GM18858 (cell line): ENCODE measurements at regions not wholly inside any gene's neighbourhood (a gene's known extent, or its start where the extent isn't known, plus 50 kb on each side); places are given as distances from the start of the nearest gene placed in this dataset.
"Not testable (repeated sequence)": the region's sequence is repeated elsewhere in the genome, so short reads cannot be mapped to it uniquely, and the experiment has no call there.

ENCODE experiments used
- ATAC-seq: cut with Tn5 transposase; IDR thresholded peaks from one replicate; pipeline ENCODE4 v1.9.1; 2021; ENCODE audit not compliant: unreplicated experiment

GRCh38 chr12:127829281-127830064 is 437.5 kb upstream of the TMEM132C start:
- ATAC-seq: no peak

GRCh38 chr12:127830065-127830460 is 436.9 kb upstream of the TMEM132C start:
- no peak for ATAC-seq

GRCh38 chr12:127830730-127831129 is 436.2 kb upstream of the TMEM132C start:
- no peak for ATAC-seq

- ATAC-seq: no peak
These were observed 434.8 kb upstream of the TMEM132C start for GRCh38 chr12:127832172-127832571.

GRCh38 chr12:127836802-127837201 is 430.2 kb upstream of the TMEM132C start:
- ATAC-seq: not testable (repeated sequence)

GRCh38 chr12:127857661-127858060 is 409.3 kb upstream of the TMEM132C start:
- ATAC-seq: no peak

GRCh38 chr12:127860536-127860935 is 406.4 kb upstream of the TMEM132C start:
- ATAC-seq: no peak

- no peak for ATAC-seq
These were observed 405.6 kb upstream of the TMEM132C start for GRCh38 chr12:127861406-127861805.

GRCh38 chr12:127873306-127873705 is 393.7 kb upstream of the TMEM132C start:
- ATAC-seq: no peak

GRCh38 chr12:127881371-127882140 is 385.4 kb upstream of the TMEM132C start:
- no peak for ATAC-seq

GRCh38 chr12:127883013-127883412 is 384.0 kb upstream of the TMEM132C start:
- ATAC-seq: no peak

GRCh38 chr12:127885954-127886750 is 380.8 kb upstream of the TMEM132C start:
- no peak for ATAC-seq

GRCh38 chr12:127886827-127887226 is 380.1 kb upstream of the TMEM132C start:
- ATAC-seq: no peak

- no peak for ATAC-seq
These were observed 377.8 kb upstream of the TMEM132C start for GRCh38 chr12:127888943-127889719.

GRCh38 chr12:127893895-127894609 is 372.9 kb upstream of the TMEM132C start:
- no peak for ATAC-seq

- no peak for ATAC-seq
These were observed 370.3 kb upstream of the TMEM132C start for GRCh38 chr12:127896661-127897060.

- ATAC-seq: no peak
These were observed 368.4 kb upstream of the TMEM132C start for GRCh38 chr12:127898616-127899015.

GRCh38 chr12:127899971-127900370 is 367.0 kb upstream of the TMEM132C start:
- ATAC-seq: no peak

GRCh38 chr12:127900386-127900785 is 366.6 kb upstream of the TMEM132C start:
- ATAC-seq: no peak

GRCh38 chr12:127903146-127903545 is 363.8 kb upstream of the TMEM132C start:
- ATAC-seq: no peak
